ENCODE measurements at regions not wholly inside any gene's neighbourhood (a gene's known extent, or its start where the extent isn't known, plus 50 kb on each side); places are given as distances from the start of the nearest gene placed in this dataset.

- CTCF ChIA-PET: no interaction called here
- no peaks in the 10 kb centered on the region for H3K36me3 Mint-ChIP-seq
- H3K4me1 Mint-ChIP-seq: no peaks in the 10 kb centered on the region
- DNase-seq: no peak
- H3K9me3 Mint-ChIP-seq: no peaks in the 10 kb centered on the region
- H3K4me3 Mint-ChIP-seq: no peak overlapping the region
- no peak overlapping the region for H3K27ac Mint-ChIP-seq
- H3K27me3 Mint-ChIP-seq: no peaks in the 10 kb centered on the region
These were observed 305.7 kb downstream of the PDGFC start for GRCh38 chr4:156665780-156666366.

- CTCF ChIA-PET: no interaction called here
- Mint-ChIP-seq H3K4me1 (no peaks in the 10 kb centered on the region), H3K27ac (no peak overlapping the region), H3K27me3 (no peaks in the 10 kb centered on the region), H3K4me3 (no peak overlapping the region), H3K9me3 (no peaks in the 10 kb centered on the region), H3K36me3 (no peaks in the 10 kb centered on the region)
- no peak for DNase-seq
These were observed 307.9 kb downstream of the PDGFC start for GRCh38 chr4:156663663-156664062.

GRCh38 chr4:156662921-156663320, 308.7 kb downstream of the PDGFC start:
- Mint-ChIP-seq H3K9me3 (no peaks in the 10 kb centered on the region), H3K4me3 (no peak overlapping the region), H3K27me3 (no peaks in the 10 kb centered on the region), H3K27ac (no peak overlapping the region), H3K4me1 (no peaks in the 10 kb centered on the region), H3K36me3 (no peaks in the 10 kb centered on the region)
- DNase-seq: no peak
- CTCF ChIA-PET: no interaction called here

GRCh38 chr4:156661555-156661954, 310.0 kb downstream of the PDGFC start:
- CTCF ChIA-PET: no interaction called here
- H3K4me3 Mint-ChIP-seq: no peak overlapping the region
- DNase-seq: no peak

GRCh38 chr4:156660465-156660864, 311.1 kb downstream of the PDGFC start:
- DNase-seq: no peak
- H3K4me3 Mint-ChIP-seq: no peak overlapping the region
- H3K4me1 Mint-ChIP-seq: no peaks in the 10 kb centered on the region
- H3K27ac Mint-ChIP-seq: no peak overlapping the region
- CTCF ChIA-PET: no interaction called here
- H3K36me3 Mint-ChIP-seq: no peaks in the 10 kb centered on the region
- no peaks in the 10 kb centered on the region for H3K27me3 Mint-ChIP-seq
- H3K9me3 Mint-ChIP-seq: peaks cover 3% of the 10 kb centered on the region

More at GRCh38 chr4:156661555-156661954, 310.0 kb downstream of the PDGFC start:
- Mint-ChIP-seq H3K27ac (no peak overlapping the region), H3K27me3 (no peaks in the 10 kb centered on the region), H3K4me1 (no peaks in the 10 kb centered on the region), H3K9me3 (peaks cover 3% of the 10 kb centered on the region), H3K36me3 (no peaks in the 10 kb centered on the region)

- peaks cover 3% of the 10 kb centered on the region for H3K9me3 Mint-ChIP-seq
- H3K27ac Mint-ChIP-seq: no peak overlapping the region
- no peaks in the 10 kb centered on the region for H3K4me1 Mint-ChIP-seq
- H3K36me3 Mint-ChIP-seq: no peaks in the 10 kb centered on the region
- CTCF ChIA-PET: no interaction called here
- H3K27me3 Mint-ChIP-seq: no peaks in the 10 kb centered on the region
- no peak overlapping the region for H3K4me3 Mint-ChIP-seq
- DNase-seq: no peak
These were observed 311.6 kb downstream of the PDGFC start for GRCh38 chr4:156659983-156660382.

- no peaks in the 10 kb centered on the region for H3K27me3 Mint-ChIP-seq
- no peak overlapping the region for H3K4me3 Mint-ChIP-seq
- H3K27ac Mint-ChIP-seq: no peak overlapping the region
- H3K36me3 Mint-ChIP-seq: no peaks in the 10 kb centered on the region
- no peak for DNase-seq
- peaks cover 3% of the 10 kb centered on the region for H3K9me3 Mint-ChIP-seq
- no peaks in the 10 kb centered on the region for H3K4me1 Mint-ChIP-seq
- CTCF ChIA-PET: no interaction called here
These were observed 312.0 kb downstream of the PDGFC start for GRCh38 chr4:156659570-156659969.

GRCh38 chr4:156656896-156657295, 314.7 kb downstream of the PDGFC start:
- no peaks in the 10 kb centered on the region for H3K36me3 Mint-ChIP-seq
- CTCF ChIA-PET: no interaction called here
- no peaks in the 10 kb centered on the region for H3K4me1 Mint-ChIP-seq
- no peak overlapping the region for H3K27ac Mint-ChIP-seq
- H3K27me3 Mint-ChIP-seq: no peaks in the 10 kb centered on the region
- H3K9me3 Mint-ChIP-seq: peaks cover 7% of the 10 kb centered on the region
- H3K4me3 Mint-ChIP-seq: no peak overlapping the region
- no peak for DNase-seq

GRCh38 chr4:156654410-156654809, 317.2 kb downstream of the PDGFC start:
- H3K4me3 Mint-ChIP-seq: no peak overlapping the region
- CTCF ChIA-PET: no interaction called here
- peaks cover 12% of the 10 kb centered on the region for H3K9me3 Mint-ChIP-seq
- no peak for DNase-seq
- no peak overlapping the region for H3K27ac Mint-ChIP-seq
- H3K4me1 Mint-ChIP-seq: no peaks in the 10 kb centered on the region
- H3K27me3 Mint-ChIP-seq: no peaks in the 10 kb centered on the region
- no peaks in the 10 kb centered on the region for H3K36me3 Mint-ChIP-seq

- Mint-ChIP-seq H3K9me3 (peaks cover 6% of the 10 kb centered on the region), H3K27me3 (no peaks in the 10 kb centered on the region), H3K4me3 (no peak overlapping the region), H3K27ac (no peak overlapping the region), H3K4me1 (no peaks in the 10 kb centered on the region), H3K36me3 (no peaks in the 10 kb centered on the region)
- no peak for DNase-seq
- CTCF ChIA-PET: no interaction called here
These were observed 327.8 kb downstream of the PDGFC start for GRCh38 chr4:156643826-156644225.

GRCh38 chr4:156642161-156642560, 329.4 kb downstream of the PDGFC start:
- no peaks in the 10 kb centered on the region for H3K36me3 Mint-ChIP-seq
- CTCF ChIA-PET: no interaction called here
- H3K27ac Mint-ChIP-seq: no peak overlapping the region
- no peak for DNase-seq
- H3K4me3 Mint-ChIP-seq: no peak overlapping the region
- H3K4me1 Mint-ChIP-seq: no peaks in the 10 kb centered on the region
- no peaks in the 10 kb centered on the region for H3K27me3 Mint-ChIP-seq
- H3K9me3 Mint-ChIP-seq: peaks cover 6% of the 10 kb centered on the region

- CTCF ChIA-PET: no interaction called here
- no peak for DNase-seq
- H3K27ac Mint-ChIP-seq: no peak overlapping the region
- peaks cover 4% of the 10 kb centered on the region for H3K9me3 Mint-ChIP-seq
- H3K27me3 Mint-ChIP-seq: no peaks in the 10 kb centered on the region
- no peak overlapping the region for H3K4me3 Mint-ChIP-seq
- no peaks in the 10 kb centered on the region for H3K4me1 Mint-ChIP-seq
- H3K36me3 Mint-ChIP-seq: no peaks in the 10 kb centered on the region
These were observed 332.5 kb downstream of the PDGFC start for GRCh38 chr4:156638925-156639605.

GRCh38 chr4:156638334-156638733, 333.3 kb downstream of the PDGFC start:
- Mint-ChIP-seq H3K9me3 (peaks cover 4% of the 10 kb centered on the region), H3K27ac (no peak overlapping the region), H3K4me1 (no peaks in the 10 kb centered on the region), H3K36me3 (no peaks in the 10 kb centered on the region), H3K4me3 (no peak overlapping the region), H3K27me3 (no peaks in the 10 kb centered on the region)
- DNase-seq: no peak
- CTCF ChIA-PET: no interaction called here

GRCh38 chr4:156636381-156636780, 335.2 kb downstream of the PDGFC start:
- H3K27me3 Mint-ChIP-seq: no peaks in the 10 kb centered on the region
- no peak overlapping the region for H3K27ac Mint-ChIP-seq
- H3K36me3 Mint-ChIP-seq: no peaks in the 10 kb centered on the region
- no peak overlapping the region for H3K4me3 Mint-ChIP-seq
- CTCF ChIA-PET: no interaction called here
- DNase-seq: no peak
- peaks cover 7% of the 10 kb centered on the region for H3K9me3 Mint-ChIP-seq
- H3K4me1 Mint-ChIP-seq: no peaks in the 10 kb centered on the region

GRCh38 chr4:156635051-156635450, 336.5 kb downstream of the PDGFC start:
- Mint-ChIP-seq H3K4me1 (no peaks in the 10 kb centered on the region), H3K9me3 (peaks cover 7% of the 10 kb centered on the region), H3K27ac (no peak overlapping the region), H3K4me3 (no peak overlapping the region), H3K36me3 (no peaks in the 10 kb centered on the region), H3K27me3 (no peaks in the 10 kb centered on the region)
- DNase-seq: no peak
- CTCF ChIA-PET: no interaction called here
